Upper lobe of left lung (tissue), 4 donors: ENCODE measurements at regions not wholly inside any gene's neighbourhood (a gene's known extent, or its start where the extent isn't known, plus 50 kb on each side); places are given as distances from the start of the nearest gene placed in this dataset.

ENCODE experiments used
- EP300 ChIP-seq, 4 donors: sonication (generic); formaldehyde crosslinking; IDR thresholded peaks; one replicate each; pipeline ENCODE4 v1.5.1; 2017; ENCODE audit warnings: antibody characterized with exemption in 4 of 4, control low read depth in 2 of 4
- POLR2A ChIP-seq, 4 donors: fragments of 450-650 bp; IDR thresholded peaks; one replicate each; pipeline ENCODE4 v1.5.1; 2016 to 2017; ENCODE audit warnings: antibody characterized with exemption in 4 of 4, mild to moderate bottlenecking in 2 of 4
- TF ChIP-seq, protein P1 (sequence below), 6 experiments: fragments of 450-650 bp in 4 of 6; fragments of 200-600 bp in 2 of 6; sonication (generic) in 2 of 6; IDR thresholded peaks; one replicate each; pipeline ENCODE4 v1.5.1; 2016 to 2019; ENCODE audit warnings: antibody characterized with exemption in 6 of 6

GRCh38 chr1:193366764-193367507 is 180.5 kb upstream of the B3GALT2 start:
- TF ChIP-seq, protein P1, sequence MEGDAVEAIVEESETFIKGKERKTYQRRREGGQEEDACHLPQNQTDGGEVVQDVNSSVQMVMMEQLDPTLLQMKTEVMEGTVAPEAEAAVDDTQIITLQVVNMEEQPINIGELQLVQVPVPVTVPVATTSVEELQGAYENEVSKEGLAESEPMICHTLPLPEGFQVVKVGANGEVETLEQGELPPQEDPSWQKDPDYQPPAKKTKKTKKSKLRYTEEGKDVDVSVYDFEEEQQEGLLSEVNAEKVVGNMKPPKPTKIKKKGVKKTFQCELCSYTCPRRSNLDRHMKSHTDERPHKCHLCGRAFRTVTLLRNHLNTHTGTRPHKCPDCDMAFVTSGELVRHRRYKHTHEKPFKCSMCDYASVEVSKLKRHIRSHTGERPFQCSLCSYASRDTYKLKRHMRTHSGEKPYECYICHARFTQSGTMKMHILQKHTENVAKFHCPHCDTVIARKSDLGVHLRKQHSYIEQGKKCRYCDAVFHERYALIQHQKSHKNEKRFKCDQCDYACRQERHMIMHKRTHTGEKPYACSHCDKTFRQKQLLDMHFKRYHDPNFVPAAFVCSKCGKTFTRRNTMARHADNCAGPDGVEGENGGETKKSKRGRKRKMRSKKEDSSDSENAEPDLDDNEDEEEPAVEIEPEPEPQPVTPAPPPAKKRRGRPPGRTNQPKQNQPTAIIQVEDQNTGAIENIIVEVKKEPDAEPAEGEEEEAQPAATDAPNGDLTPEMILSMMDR (IDR thresholded peaks at IDR 0.05) = no peak
- TF ChIP-seq POLR2A (IDR thresholded peaks at IDR 0.05) = no peak
- TF ChIP-seq EP300 (IDR thresholded peaks at IDR 0.05) = no peak
